GM18861 (cell line): ENCODE measurements at regions not wholly inside any gene's neighbourhood (a gene's known extent, or its start where the extent isn't known, plus 50 kb on each side); places are given as distances from the start of the nearest gene placed in this dataset.
"Not testable (repeated sequence)": the region's sequence is repeated elsewhere in the genome, so short reads cannot be mapped to it uniquely, and the experiment has no call there.

Source experiments
- ATAC-seq: cut with Tn5 transposase; IDR thresholded peaks from one replicate; pipeline ENCODE4 v1.9.1; 2021; ENCODE audit not compliant: unreplicated experiment

DNA sequence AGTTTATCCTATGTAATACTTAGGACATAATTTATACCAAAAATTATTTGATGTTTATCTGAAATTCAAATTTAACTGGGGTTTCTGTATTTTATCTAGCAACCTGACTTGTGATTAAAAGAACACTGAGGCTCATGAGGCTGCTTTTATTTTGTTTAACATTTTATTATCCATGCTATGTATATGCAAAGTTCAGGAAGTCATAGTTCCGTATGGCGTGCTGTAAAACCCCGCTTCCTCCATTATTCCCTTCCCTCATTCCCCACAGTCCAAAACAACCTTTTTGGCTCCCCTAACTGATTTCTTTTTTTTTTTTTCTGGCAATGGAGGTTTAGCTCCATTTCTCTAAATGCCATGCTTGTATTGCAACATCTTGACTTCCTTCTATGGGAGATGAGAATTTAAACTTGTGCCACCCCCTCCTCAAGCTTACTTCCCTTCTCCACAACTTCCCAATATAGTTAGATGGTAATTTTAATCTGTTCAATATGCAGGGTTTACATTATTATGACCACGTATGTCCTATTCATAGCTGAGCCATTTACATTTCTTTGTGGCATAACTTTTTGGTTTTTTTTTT lies 138.0 kb upstream of the DNAH14 start:
- ATAC-seq, result no peak

DNA sequence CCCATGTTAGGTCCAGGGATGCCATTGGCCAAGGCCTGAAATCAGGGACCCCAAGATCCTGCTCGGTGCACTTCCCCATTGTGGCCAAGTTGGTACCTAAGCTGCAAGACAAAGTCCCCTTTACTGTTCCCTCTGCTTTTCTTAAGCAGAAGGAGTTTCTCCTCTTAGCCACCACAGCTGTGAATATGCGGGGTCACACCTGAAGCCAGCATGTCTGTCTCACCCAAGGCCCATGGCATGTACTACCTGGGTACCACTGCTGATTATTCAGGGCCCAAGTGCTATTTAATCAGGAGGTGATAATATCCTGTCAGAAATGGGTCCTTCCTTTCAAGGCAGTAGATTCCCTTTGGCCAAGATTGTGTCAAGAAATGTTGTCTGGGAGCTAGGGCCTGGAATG lies 133.9 kb upstream of the DNAH14 start:
- no peak for ATAC-seq

DNA sequence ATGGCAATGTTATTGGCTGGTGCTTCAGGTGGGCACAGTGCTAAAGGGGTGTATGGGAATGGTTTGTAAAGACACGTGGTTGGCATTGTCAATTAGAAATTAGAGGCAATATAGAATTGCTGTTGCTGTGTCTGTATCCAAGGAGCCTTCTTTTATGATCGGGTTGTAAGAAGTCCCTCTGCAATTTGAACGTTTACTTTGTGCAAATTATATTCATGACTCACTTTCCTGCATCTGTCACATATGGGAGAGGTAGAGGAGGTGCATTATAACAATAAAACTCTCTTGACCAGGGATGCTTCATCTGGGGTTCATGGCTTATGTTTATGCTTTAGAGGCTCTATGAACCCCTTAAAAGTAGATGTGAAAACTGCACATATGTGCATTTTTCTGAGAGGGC lies 130.4 kb upstream of the DNAH14 start:
- ATAC-seq, result no peak

DNA sequence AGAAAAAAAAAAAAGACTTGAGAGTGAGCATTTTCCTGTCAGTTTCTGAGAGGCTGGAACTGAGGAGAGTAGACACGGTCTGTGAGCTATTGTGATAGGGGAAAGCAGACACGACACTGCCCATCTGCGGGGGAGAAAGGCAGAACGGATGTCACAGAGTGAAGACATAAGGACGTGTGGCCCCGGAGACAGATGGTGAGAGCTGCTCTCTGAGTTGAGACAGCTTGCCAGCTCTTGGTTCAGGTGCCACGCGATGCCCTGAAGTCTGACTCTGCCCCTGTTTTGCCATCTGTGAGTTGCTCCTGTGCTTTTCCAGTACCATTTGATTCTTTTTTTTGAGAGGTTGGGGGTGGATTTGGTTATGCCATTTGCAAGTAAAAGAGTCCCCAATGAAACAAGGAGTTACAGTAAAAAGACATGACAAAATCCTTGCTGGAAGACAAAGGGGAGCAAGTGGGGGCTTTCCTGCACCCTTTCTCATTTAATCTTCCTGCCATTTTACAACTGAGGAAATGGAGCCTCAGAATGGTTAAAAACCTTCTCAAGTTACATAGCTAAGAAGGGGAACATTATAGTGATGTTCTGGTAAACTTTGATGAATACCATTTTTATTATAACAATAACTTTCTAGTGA lies 128.9 kb upstream of the DNAH14 start:
- ATAC-seq, result no peak

DNA sequence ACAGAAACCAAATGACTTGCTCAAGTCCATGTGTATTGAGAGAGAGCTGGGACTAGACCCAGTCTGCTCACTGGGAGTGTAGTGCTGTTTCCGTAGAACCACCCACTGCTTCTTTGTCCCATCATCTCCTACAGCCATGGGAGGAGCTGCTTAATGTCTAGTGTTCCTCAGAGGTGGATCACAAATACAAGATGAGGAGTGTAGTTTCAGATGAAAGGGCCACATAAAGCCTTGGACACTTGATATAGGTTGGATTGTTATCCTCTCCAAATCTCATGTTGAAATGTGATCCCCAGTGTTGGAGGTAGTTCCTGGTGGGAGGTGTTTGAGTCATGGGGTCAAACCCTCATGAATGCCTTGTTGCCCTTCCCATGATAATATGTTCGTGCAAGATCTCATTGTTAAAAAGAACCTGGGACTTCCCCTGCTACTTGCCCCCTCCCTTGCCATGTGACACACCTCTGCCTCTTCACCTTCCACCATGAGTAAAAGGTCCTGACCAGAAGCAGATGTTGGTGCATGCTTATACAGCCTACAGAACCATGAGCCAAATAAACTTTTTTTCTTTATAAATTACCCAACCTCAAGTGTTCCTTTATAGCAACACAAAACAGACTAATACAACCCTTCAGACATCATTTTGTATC lies 127.5 kb upstream of the DNAH14 start:
- no peak for ATAC-seq

DNA sequence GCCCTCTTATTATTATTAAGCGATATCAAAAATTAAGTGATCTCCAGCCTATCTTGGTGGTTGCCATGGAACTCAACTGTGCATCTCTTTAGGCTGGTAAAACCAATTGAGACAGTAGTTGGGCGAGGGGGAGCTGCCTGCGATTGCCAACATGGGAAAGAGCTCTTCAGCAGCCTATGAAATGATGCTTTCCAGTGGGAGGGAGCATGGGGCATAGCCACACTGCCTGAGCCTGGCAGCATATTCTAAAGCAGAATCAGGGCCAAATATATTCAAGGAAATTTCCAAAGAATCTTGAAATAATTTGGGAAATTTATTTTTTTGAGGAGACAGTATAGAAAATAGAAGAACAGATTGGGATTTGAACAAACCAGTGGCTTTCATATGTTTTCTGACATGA lies 126.9 kb upstream of the DNAH14 start:
- no peak for ATAC-seq

DNA sequence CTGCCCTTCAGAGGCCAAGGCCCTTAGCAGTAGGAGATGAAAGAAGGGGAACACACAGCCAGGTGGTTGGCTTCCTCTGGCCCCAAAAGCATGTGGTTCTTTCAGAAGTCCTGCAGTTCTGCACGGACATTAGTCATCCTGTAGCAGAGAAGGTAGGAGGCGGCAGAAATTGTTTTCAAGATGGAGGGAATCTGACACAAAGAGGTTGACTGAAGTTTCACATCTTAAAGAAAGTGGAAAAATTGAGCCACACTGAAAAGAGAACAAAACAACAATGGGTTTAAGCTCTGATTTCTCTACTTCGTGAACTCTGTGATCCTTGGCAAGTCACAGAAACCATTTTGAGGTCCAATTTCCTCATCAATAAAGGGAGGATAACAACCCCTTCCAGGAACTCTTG lies 125.3 kb upstream of the DNAH14 start:
- ATAC-seq, result no peak

DNA sequence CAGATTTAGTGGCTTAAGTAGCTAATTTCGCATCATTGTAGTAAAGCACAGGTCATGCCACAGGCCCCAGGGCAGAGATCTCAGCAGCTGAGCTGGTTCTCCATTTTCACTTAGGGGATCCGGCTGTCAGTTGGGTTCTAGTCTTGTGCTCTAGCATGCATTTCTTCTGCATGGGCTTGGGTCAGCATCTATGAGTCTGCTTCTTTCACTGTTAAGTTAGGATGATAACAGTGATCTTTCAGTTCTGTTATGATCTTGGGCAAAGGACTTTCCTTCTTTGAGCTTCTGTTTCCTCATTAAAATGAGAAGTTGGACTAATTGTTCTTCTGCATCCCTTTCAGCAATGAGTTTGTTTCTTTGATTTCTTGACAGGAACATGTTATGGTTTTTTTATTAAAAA lies 123.6 kb upstream of the DNAH14 start:
- no peak for ATAC-seq

DNA sequence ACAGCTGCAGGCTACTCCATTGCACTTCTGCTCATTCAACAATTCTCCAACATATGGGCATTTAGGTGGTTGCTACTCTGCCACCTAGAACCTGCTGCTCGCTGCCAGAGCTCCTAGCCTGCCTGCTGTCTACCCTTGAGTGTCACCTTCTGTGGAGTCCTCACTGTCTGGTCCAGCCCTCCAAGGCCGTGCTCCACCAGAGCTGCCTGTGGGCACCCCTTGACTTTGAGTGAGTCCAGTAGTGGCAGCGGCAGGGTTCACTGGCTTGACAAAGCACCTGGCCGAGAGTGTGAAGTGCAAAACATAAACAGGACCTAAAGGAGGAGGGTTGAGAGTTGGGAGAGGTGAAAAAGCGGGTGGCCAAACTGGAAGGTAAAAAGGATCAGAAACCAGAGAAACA lies 120.3 kb upstream of the DNAH14 start:
- ATAC-seq, result no peak

DNA sequence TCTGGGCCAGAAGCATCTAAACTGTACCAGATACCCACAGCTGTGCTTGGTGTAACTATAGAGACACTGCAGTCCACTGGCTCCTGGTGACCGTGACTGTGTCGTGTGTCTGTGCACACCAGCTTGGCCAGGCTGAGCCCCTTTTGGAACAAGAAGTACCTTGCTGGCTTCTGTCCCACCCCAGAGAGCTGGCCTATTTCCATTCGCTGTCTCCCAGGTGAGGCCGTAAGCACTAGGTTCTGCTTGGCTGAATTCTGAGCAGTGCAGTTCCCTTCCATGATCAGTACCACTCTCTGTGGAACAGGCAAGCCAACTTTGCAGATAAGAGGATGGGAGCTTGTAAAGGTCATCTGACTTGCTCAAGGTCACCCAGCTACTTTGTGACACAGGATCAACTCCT lies 119.9 kb upstream of the DNAH14 start:
- ATAC-seq, result no peak

DNA sequence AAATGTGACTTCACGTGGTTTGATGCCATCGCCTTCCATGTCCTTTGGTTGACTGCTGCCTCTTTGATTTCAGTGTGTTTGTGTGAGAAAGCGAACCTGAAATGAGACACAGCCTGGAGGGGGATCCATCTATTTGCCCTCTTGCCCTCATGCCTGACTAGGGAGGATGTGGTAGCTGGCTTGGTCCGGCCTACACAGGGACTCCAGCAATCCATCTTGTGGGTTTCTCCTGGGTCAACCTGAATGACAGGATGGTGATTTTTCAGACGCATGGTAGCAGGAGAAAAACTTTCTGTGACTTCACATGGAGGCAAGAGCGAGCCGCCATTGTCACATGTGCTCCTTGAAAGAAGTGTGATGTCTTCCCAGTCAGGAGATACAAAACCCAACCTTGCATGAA lies 117.9 kb upstream of the DNAH14 start:
- ATAC-seq, result no peak

DNA sequence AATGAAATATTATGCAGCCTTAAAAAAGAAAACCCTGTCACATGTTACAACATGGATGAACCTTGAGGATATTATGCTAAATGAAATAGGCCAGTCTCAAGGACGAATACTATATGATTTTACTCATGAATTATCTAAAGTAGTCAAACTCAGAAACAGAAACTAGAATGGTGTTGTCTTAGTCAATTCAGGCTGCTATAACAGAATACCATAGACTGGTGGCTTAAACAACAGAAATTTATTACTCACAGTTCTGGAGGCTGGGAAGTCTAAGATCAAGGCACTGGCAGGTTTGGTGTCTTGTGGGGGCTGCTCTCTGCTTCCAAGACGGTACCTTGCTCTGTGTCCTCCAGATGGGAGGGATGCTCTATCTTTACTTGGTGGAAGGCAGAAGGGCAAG lies 113.8 kb upstream of the DNAH14 start:
- ATAC-seq, result no peak

DNA sequence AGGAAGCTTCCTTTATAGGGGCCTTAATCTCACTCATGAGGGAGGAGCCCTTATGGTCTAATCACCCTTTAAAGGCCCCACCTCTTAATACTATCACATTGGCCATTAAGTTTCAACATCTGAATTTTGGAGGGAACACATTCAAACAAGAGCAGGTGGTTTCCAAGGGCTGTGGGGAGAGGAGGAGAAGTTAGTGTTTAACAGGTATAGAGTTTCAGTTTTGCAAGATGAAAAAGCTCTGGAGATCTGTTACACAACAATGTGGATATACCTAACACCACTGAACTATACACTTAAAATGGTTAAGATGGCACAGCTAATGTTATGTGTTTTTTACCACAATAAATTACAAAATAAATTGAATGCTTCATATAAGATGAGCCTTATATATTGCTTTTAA lies 113.4 kb upstream of the DNAH14 start:
- ATAC-seq, result peak; percentile 63

DNA sequence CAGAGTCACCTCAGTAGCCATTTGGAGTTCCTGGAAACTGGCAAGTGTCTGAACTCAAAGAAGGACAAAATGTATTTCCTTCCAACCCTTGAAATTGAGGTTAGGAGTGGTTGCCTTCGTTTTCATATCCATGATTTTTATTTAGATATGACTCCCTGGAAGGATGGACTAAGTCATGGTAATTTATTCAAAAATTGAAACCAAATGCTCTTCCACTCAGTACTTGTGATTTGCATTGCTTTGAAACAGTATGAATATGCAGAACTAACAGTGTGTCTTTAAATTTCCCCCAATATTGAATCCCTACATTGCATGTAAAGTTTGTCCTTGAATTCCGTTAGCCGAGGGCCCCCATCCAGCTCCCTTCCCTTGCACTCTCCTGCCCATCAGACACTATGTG lies 112.1 kb upstream of the DNAH14 start:
- no peak for ATAC-seq

DNA sequence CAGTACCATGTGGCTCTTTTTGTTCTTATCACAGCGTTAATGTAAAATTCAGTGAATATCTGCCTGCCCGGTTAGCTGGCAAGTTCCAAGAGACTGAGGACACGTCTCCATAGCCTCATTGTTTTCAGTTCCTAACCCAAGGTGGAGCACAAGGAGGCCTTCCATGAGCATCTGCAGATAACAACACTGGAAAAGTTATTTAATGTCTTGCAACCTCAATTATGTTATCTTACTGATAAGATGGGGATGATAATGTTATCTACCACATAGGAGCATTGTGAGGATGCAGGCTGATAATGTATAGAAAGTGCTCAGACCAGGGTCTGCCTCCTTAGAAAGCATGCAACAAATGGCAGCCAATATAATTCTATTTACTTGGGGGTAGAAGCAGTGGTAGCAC lies 109.6 kb upstream of the DNAH14 start:
- ATAC-seq, result no peak

DNA sequence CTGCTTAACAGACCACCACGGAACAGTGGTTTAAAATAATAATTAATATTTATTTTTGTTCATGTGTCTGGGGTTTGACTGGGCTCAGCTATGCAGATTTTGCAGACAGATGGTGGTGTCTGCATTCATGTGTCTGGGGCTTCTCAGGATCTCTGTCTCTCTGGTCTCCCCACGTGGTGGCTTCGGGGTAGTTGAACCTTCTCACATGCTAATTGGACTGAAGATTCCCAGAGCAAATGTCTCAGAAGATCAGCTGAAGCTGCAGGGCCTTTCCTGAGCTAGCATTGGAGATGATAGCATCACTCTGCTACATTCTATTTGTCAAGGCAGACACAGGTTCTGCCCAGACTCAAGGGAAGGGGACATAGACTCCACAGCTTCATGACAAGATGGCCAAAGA lies 109.1 kb upstream of the DNAH14 start:
- no peak for ATAC-seq

DNA sequence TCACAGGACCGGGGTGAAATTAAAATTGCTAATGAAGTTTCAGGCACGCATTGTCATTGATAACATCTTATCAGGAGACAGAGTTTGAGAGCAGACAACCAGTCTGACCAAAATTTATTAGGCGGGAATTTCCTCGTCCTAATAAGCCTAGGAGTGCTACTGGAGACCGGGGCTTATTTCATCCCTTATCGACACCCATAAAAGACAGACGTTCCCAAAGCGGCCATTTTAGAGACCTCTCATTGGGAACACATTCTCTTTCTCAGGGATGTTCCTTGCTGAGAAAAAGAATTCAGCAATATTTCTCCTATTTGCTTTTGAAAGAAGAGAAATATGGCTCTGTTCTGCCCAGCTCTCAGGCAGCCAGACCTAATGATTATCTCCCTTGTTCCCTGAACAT lies 107.7 kb upstream of the DNAH14 start:
- not testable (repeated sequence) for ATAC-seq

DNA sequence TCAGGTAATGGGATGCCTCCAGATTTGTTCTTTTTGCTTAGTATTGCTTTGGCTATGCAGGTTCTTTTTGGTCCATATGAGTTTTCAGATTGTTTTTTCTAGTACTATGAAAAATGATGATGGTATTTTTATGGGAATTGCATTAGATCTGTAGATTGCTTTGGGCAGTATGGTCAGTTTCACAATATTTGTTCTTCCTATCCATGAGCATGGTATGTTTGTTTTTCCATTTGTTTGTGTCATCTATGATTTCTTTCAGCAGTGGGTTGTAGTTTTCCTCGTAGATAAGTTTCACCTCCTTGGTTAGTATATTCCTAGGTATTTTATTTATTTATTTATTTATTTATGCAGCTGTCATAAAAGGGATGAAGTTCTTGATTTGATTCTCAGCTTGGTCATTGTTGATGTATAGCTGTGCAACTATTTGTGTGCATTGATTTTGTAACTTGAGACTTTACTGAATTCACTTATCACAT lies 103.9 kb upstream of the DNAH14 start:
- no peak for ATAC-seq

DNA sequence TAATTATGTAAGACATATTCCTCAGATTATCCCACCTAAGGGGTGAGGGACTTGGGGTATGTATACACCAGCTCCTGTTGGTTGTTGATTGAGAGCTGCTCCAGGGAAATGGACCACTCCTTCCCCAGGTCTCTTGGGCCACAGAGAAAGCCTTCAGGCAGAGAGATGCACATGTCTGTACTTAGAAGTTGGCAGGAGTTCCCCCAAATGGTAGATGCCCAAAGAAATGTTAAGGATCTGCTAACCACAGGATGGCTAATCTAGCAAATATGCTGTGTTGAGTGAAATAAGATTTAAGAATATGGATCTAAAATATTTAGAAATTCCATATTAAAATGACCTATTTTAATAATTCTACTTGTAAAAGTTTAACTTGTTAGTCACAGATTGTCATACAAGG lies 100.8 kb upstream of the DNAH14 start:
- ATAC-seq, result no peak

DNA sequence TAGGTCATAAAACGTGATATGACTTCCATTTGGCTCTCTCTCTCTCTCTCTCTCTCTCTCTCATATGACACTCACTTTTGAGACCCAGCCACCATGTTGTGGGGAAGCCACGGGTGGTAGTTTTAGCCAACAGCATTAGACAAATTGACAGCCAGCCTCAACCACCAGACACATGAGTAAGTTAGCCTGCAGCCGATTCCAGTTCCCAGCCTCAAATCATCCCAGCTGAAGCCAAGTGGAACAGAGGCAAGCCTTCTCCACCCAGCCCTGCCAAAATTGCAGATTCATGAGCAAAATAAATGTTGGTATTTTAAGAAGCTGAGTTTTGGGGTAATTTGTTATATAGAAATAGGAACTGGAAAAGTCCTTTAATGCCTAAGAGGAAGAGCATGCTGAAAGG lies 98.0 kb upstream of the DNAH14 start:
- ATAC-seq, result no peak

DNA sequence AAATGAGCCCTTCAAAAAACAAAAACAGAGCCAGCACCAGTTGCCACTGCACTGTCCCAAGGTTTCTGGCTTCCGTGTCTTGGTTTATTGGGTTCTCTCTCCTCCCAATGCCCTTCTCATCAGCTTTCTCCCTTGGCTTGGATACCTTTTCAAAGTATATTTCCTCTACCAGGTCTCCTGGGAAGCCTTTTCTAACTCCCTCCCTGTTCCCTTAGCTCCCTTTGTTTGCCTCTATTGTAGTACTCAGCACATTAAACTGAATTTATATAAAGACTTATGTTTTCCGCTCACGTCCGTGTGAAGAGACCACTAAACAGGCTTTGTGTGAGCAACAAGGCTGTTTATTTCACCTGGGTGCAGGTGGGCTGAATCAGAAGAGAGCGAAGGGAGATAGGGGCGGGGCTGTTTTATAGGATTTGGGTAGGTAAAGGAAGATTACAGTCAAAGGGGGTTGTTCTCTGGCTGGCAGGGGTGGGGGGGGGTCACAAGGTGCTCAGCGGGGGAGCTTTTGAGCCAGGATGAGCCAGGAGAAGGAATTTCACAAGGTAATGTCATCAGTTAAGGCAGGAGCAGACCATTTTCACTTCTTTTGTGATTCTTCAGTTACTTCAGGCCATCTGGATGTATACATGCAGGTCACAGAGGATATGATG lies 89.7 kb upstream of the DNAH14 start:
- ATAC-seq, result not testable (repeated sequence)

DNA sequence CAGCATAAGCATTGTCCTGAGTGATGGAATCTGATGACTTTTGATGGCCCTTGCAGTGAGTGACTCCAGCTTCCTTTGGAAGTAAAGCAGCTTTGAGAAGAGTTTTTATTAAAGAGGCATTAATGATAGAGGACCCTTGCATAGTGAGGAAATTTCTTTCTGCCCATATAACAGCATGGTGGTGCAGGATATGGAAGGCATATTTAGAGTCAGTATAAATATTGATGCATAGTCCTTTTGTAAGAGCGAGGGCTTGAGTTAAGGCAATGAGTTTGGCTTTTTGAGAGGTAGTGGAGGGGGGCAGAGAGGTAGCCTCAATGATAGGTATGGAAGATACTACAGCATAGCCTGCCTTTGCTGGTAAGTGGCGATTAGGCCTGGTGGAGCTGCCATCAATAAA lies 87.7 kb upstream of the DNAH14 start:
- ATAC-seq, result not testable (repeated sequence)
